D721Med (cell line): ENCODE measurements at regions not wholly inside any gene's neighbourhood (a gene's known extent, or its start where the extent isn't known, plus 50 kb on each side); places are given as distances from the start of the nearest gene placed in this dataset.

ENCODE experiments used
- DNase-seq: peaks from one replicate; pipeline ENCODE4 v3.0.0; 2011; ENCODE audit warnings: low spot score; ENCODE audit not compliant: insufficient read length
- FAIRE-seq: peaks from 2 replicates; lab custom pipeline; 2011; peaks lifted over from hg19 to GRCh38; lab: Jason Lieb, UNC
- CTCF ChIP-seq: IDR thresholded peaks from 2 replicates; pipeline ENCODE4 v1.5.1; 2012; ENCODE audit warnings: mild to moderate bottlenecking, control low read depth; ENCODE audit not compliant: insufficient read depth; ENCODE audit errors: missing control alignments

GRCh38 chr10:107930037-107930436 is 765.5 kb upstream of the SORCS1 start:
- FAIRE-seq (no peak), DNase-seq (no peak)
- TF ChIP-seq CTCF: no peak

GRCh38 chr10:107924458-107924857 is 760.0 kb upstream of the SORCS1 start:
- FAIRE-seq (no peak), DNase-seq (no peak)
- TF ChIP-seq CTCF: no peak

- no peak for FAIRE-seq
- no peak for DNase-seq
- TF ChIP-seq CTCF: no peak
Observed at GRCh38 chr10:107919626-107920235, 755.2 kb upstream of the SORCS1 start.

- FAIRE-seq (no peak), DNase-seq (no peak)
Observed at GRCh38 chr10:107918171-107918570, 753.7 kb upstream of the SORCS1 start.

GRCh38 chr10:107915215-107915610 is 750.7 kb upstream of the SORCS1 start:
- TF ChIP-seq CTCF: no peak
- DNase-seq (no peak), FAIRE-seq (no peak)

More at GRCh38 chr10:107918171-107918570, 753.7 kb upstream of the SORCS1 start:
- no peak for TF ChIP-seq CTCF

- no peak for DNase-seq
- no peak for FAIRE-seq
- TF ChIP-seq CTCF: no peak
Observed at GRCh38 chr10:107914450-107915214, 750.1 kb upstream of the SORCS1 start.
